GM19239 (cell line): ENCODE measurements at regions not wholly inside any gene's neighbourhood (a gene's known extent, or its start where the extent isn't known, plus 50 kb on each side); places are given as distances from the start of the nearest gene placed in this dataset.
A peak's percentile ranks its signal among the peaks of the same experiment; 100 is the strongest.
"Not testable (repeated sequence)": the region's sequence is repeated elsewhere in the genome, so short reads cannot be mapped to it uniquely, and the experiment has no call there.

Source experiments
- DNase-seq: peaks from one replicate; pipeline ENCODE4 v3.0.0; 2011; ENCODE audit warnings: low spot score; ENCODE audit not compliant: insufficient read length
- FAIRE-seq: peaks from 2 replicates; lab custom pipeline; 2011; peaks lifted over from hg19 to GRCh38; lab: Jason Lieb, UNC

GRCh38 chr1:166383635-166384346 is 217.0 kb upstream of the FAM78B start:
- FAIRE-seq (no peak), DNase-seq (no peak)

GRCh38 chr1:166384948-166385347 is 218.1 kb upstream of the FAM78B start:
- FAIRE-seq = no peak
- DNase-seq = no peak

- no peak for FAIRE-seq
These were observed 223.7 kb upstream of the FAM78B start for GRCh38 chr1:166390366-166391033.

GRCh38 chr1:166391279-166392066 is 224.7 kb upstream of the FAM78B start:
- FAIRE-seq (no peak), DNase-seq (no peak)

More at GRCh38 chr1:166390366-166391033, 223.7 kb upstream of the FAM78B start:
- no peak for DNase-seq

GRCh38 chr1:166395729-166396128 is 228.9 kb upstream of the FAM78B start:
- DNase-seq (no peak), FAIRE-seq (no peak)

GRCh38 chr1:166409253-166410082 is 242.7 kb upstream of the FAM78B start:
- FAIRE-seq = not testable (repeated sequence)

GRCh38 chr1:166410083-166410385 is 243.2 kb upstream of the FAM78B start:
- DNase-seq = no peak

More at GRCh38 chr1:166409253-166410082, 242.7 kb upstream of the FAM78B start:
- not testable (repeated sequence) for DNase-seq

GRCh38 chr1:166416831-166417230 is 250.0 kb upstream of the FAM78B start:
- FAIRE-seq, DNase-seq: not testable (repeated sequence)

More at GRCh38 chr1:166410083-166410385, 243.2 kb upstream of the FAM78B start:
- FAIRE-seq = no peak

GRCh38 chr1:166418344-166418933 is 251.6 kb upstream of the FAM78B start:
- FAIRE-seq (no peak), DNase-seq (no peak)

GRCh38 chr1:166422586-166422985 is 255.8 kb upstream of the FAM78B start:
- not testable (repeated sequence) for FAIRE-seq

GRCh38 chr1:166432655-166433054 is 265.9 kb upstream of the FAM78B start:
- no peak for DNase-seq
- FAIRE-seq = no peak

More at GRCh38 chr1:166422586-166422985, 255.8 kb upstream of the FAM78B start:
- DNase-seq = not testable (repeated sequence)

- not testable (repeated sequence) for DNase-seq, FAIRE-seq
These were observed 266.9 kb upstream of the FAM78B start for GRCh38 chr1:166433404-166434304.

- FAIRE-seq (no peak), DNase-seq (no peak)
These were observed 290.9 kb upstream of the FAM78B start for GRCh38 chr1:166457700-166458099.

- no peak for DNase-seq
- FAIRE-seq = peak; percentile 14
These were observed 297.5 kb upstream of the FAM78B start for GRCh38 chr1:166464333-166464732.

- DNase-seq = no peak
- no peak for FAIRE-seq
These were observed 303.2 kb upstream of the FAM78B start for GRCh38 chr1:166470014-166470413.

- DNase-seq (no peak), FAIRE-seq (no peak)
These were observed 303.6 kb upstream of the FAM78B start for GRCh38 chr1:166470441-166470840.

GRCh38 chr1:166471359-166471758 is 304.6 kb upstream of the FAM78B start:
- DNase-seq (no peak), FAIRE-seq (no peak)

- no peak for DNase-seq
- FAIRE-seq = peak; percentile 91
These were observed 312.3 kb upstream of the FAM78B start for GRCh38 chr1:166479052-166479631.
